ENCODE measurements at regions not wholly inside any gene's neighbourhood (a gene's known extent, or its start where the extent isn't known, plus 50 kb on each side); places are given as distances from the start of the nearest gene placed in this dataset.
"Not testable (repeated sequence)": the region's sequence is repeated elsewhere in the genome, so short reads cannot be mapped to it uniquely, and the experiment has no call there.

- DNase-seq (ENCODE audit: low spot score), result no peak
Measured at GRCh38 chr4:72938516-72938915, 131.0 kb downstream of the COX18 start.

GRCh38 chr4:72935462-72935861 is 134.1 kb downstream of the COX18 start:
- DNase-seq (ENCODE audit: low spot score), result no peak

- no peak for DNase-seq (ENCODE audit: low spot score)
Measured at GRCh38 chr4:72933029-72933428, 136.5 kb downstream of the COX18 start.

- DNase-seq (ENCODE audit: low spot score), result no peak
Measured at GRCh38 chr4:72931346-72931745, 138.2 kb downstream of the COX18 start.

DNA sequence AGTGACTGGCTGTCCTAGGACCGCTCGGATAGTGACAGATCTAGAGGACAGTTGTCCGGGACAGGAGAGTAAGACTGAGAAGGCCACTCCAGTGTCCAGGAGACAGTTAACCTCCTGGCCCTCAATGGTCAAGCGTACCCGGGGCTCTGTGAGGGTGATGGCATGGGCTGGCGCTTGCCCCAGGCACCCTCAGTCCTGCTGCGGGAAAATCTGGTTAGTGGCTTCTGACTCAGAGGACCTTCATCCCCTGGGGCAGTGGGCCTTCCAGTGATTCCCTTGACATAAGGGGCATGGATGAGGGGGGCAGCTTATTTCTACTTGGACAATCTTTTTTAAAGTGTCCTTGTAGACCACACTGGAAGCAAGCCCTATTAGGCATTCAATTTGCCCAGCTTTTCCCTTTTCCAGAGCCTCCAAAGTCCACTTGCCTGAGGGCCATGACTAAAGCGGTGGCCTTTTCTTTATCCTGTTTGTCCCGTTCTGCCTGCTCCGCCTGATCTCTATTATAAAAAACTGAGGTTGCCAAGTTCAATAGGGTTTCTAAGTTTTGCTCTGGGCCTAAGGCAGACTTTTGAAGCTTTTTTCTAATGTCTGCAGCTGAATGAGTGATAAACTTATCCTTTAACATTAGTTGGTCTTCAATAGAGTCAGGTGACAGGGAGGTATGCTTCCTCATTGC is 139.8 kb downstream of the COX18 start:
- DNase-seq (ENCODE audit: low spot score), result not testable (repeated sequence)

GRCh38 chr4:72924814-72925213 is 144.7 kb downstream of the COX18 start:
- DNase-seq (ENCODE audit: low spot score), result no peak

GRCh38 chr4:72919937-72920336 is 149.6 kb downstream of the COX18 start:
- no peak for DNase-seq (ENCODE audit: low spot score)

DNA sequence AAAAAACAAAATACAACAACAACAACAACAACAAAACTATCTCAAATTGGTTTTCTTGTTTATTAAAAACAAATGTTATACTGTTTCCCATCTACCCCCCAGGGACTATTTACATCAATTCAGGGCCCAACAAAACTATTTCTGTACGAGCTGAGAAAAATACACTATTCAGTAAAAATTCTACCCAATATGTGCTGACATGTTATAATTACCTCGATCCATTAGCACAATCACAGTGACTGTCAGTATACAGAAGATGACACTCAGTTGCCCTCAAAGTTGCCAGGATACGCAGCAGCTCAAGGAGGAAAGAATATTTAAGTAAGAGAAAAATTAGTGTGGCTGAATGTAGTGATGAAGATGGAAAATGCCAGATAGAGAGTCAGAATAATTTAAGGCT is 150.1 kb downstream of the COX18 start:
- no peak for DNase-seq (ENCODE audit: low spot score)

DNA sequence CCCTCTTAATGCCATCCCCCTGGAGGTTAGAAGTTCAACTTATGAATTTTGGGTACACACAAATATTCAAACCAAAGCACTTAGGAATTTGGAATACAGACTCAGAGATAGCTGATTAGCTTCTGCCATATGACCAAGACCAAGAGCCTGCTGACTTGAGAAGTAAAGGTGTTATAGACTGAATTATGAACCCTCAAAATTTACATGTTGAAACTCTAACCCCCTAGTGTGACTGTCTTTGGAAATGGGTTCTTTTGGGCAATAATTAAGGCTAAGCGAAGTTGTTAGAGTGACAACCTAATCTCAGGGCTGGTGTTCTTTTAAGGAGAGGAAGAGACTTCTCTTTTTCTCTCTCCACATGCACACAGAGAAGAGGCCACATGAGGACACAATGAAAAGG is 151.2 kb downstream of the COX18 start:
- no peak for DNase-seq (ENCODE audit: low spot score)

GRCh38 chr4:72911316-72911715 is 158.2 kb downstream of the COX18 start:
- no peak for DNase-seq (ENCODE audit: low spot score)

DNA sequence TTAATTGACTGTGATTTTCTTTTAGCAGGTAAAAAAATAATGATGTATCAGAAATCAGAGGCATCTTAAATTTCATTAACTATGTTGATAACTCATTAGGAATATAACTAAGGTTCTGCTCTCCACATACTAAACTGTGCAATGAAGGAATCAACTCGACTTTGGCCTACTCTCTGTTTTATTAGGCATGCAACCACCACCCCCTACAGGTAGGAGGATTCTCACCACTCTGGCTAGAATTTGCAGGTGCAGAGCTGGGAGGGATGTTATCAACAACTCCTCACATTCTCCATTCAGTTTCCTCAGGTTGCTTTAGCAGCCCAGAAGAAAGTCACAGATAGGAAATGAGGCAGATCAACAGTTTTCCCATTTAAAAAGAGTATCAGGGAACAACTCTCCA is 160.1 kb downstream of the COX18 start:
- no peak for DNase-seq (ENCODE audit: low spot score)

- no peak for DNase-seq (ENCODE audit: low spot score)
Measured at GRCh38 chr4:72902354-72902753, 167.2 kb downstream of the COX18 start.

DNA sequence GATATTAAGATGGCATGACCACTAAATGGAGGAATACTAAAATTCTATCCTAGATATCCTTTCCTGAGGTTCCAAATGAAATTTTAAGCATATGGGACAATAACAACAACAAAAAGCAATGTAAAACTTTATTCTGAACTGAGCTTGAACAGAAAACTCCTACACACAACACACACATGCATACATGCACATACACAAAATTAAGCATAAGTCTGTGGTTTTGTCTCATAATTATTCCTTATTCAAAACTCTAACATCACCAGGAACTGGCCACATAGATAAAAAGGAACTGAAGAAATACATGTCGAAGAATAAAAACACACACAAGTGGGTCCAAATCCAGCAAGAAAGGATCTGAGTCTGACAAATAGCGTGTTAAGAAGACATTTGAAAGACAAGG is 168.0 kb downstream of the COX18 start:
- no peak for DNase-seq (ENCODE audit: low spot score)

DNA sequence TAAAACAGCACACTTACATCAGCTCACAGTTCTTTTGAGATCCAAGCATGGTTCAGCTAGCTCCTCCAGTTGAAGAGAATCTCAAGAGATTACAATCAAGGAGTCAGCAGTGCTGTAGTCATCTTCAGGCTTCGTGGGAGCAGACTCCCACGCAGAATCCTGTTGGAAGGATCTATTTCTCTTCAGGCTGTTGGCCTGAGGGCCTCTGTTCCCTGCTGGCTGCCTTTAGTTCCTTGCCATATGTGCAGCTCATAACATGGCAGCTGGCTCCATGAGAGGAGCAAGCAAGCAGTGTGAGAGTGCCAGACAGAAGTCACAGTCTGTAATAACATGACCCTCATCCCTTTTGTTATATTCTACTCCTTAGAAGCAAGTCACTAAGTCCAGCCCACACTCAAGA is 168.6 kb downstream of the COX18 start:
- DNase-seq (ENCODE audit: low spot score), result no peak

GRCh38 chr4:72899621-72900020 is 169.9 kb downstream of the COX18 start:
- DNase-seq (ENCODE audit: low spot score), result no peak

GRCh38 chr4:72899214-72899613 is 170.3 kb downstream of the COX18 start:
- DNase-seq (ENCODE audit: low spot score), result no peak

DNA sequence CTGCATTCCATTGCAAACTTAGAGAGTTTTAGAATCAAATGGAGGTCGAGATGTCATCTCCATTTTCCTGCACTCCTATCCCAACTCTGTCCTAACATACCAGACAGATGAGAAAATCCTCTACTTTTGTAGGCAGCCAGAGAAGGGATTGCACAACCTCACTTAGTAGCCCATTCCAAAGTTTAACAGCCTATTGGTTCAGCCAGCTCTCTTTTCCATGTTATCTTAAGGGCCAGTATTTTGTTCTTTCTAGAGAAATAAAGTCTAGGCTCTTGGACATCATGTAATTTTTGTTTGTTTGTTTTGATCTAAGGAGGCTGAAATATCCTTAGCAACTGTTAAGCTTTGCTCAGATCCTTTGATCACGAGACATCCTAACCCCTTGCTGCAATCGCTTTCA is 173.0 kb downstream of the COX18 start:
- DNase-seq (ENCODE audit: low spot score), result peak; percentile 10

- DNase-seq (ENCODE audit: low spot score), result no peak
Measured at GRCh38 chr4:72895408-72895807, 174.1 kb downstream of the COX18 start.

- no peak for DNase-seq (ENCODE audit: low spot score)
Measured at GRCh38 chr4:72893354-72894066, 176.0 kb downstream of the COX18 start.

DNA sequence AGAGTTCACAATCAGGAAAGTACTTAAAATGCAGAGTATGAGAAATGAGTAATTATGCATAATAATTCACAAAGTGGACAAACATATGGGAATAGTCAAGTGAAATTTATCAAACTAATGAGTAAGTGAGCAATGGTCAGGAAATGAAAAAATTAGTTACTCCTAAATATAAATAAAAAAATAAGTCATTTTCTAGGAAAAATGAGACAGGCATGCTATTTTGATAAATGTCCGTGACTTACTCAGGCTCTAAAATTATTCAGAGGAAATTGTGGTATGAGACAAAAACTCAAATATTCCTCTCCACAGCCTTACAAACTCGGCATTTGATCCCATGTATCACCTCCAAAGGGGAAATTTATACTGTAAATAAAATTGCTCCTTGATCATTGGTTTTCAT is 181.2 kb downstream of the COX18 start:
- no peak for DNase-seq (ENCODE audit: low spot score)

GRCh38 chr4:72887152-72887551 is 182.4 kb downstream of the COX18 start:
- DNase-seq (ENCODE audit: low spot score), result no peak

- no peak for DNase-seq (ENCODE audit: low spot score)
Measured at GRCh38 chr4:72886602-72887001, 182.9 kb downstream of the COX18 start.

DNA sequence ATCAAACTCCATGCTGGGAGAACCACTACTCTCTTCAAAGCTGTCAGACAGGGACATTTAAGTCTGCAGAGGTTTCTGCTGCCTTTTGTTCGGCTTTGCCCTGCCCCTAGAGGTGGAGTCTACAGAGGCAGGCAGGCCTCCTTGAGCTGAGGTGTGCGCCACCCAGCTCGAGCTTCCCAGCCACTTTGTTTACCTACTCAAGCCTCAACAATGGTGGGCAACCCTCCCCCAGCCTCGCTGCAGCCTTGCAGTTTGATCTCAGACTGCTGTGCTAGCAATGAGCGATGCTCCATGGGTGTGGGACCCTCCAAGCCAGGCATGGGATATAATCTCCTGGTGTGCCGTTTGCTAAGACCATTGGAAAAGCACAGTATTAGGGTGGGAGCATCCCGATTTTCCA is 185.3 kb downstream of the COX18 start:
- DNase-seq (ENCODE audit: low spot score), result not testable (repeated sequence)

GRCh38 chr4:72876946-72877345 is 192.6 kb downstream of the COX18 start:
- no peak for DNase-seq (ENCODE audit: low spot score)

Measured in A172 (cell line).